DOHH2 (cell line): ENCODE measurements at regions not wholly inside any gene's neighbourhood (a gene's known extent, or its start where the extent isn't known, plus 50 kb on each side); places are given as distances from the start of the nearest gene placed in this dataset.

Experiments used
- H3F3A ChIP-seq: fragments of 200-600 bp; sonication (generic), shearing (Covaris generic); 2 replicates; pipeline ENCODE4 v1.6.0; 2016; ENCODE audit warnings: antibody characterized with exemption, mild to moderate bottlenecking; ENCODE audit not compliant: control insufficient read depth, insufficient read depth
- H3K27ac ChIP-seq: fragments of 200-600 bp; sonication (generic); 2 replicates; pipeline ENCODE4 v1.5.1; 2014; ENCODE audit warnings: low read depth, mild to moderate bottlenecking, low read length, moderate library complexity
- H3K27me3 ChIP-seq: fragments of 200-600 bp; sonication (generic); 2 replicates; pipeline ENCODE4 v1.6.1; 2014; ENCODE audit warnings: mild to moderate bottlenecking, low read length, mixed read lengths; ENCODE audit not compliant: control insufficient read depth
- H3K36me3 ChIP-seq: fragments of 200-600 bp; sonication (generic); 2 replicates; pipeline ENCODE4 v1.6.1; 2014; ENCODE audit warnings: mild to moderate bottlenecking, low read length, moderate library complexity, mixed read lengths; ENCODE audit not compliant: control insufficient read depth
- H3K4me1 ChIP-seq: fragments of 200-600 bp; sonication (generic); 2 replicates; pipeline ENCODE4 v1.6.1; 2014; ENCODE audit warnings: mild to moderate bottlenecking, low read length, mixed read lengths; ENCODE audit not compliant: control insufficient read depth
- H3K4me2 ChIP-seq: fragments of 200-600 bp; sonication (generic); 2 replicates; pipeline ENCODE4 v1.6.0; 2014; ENCODE audit warnings: mild to moderate bottlenecking, low read length, moderate library complexity
- H3K4me3 ChIP-seq: fragments of 200-600 bp; sonication (generic); 2 replicates; pipeline ENCODE4 v1.5.1; 2014; ENCODE audit warnings: mild to moderate bottlenecking, low read length, mixed read lengths
- H3K79me2 ChIP-seq: fragments of 200-600 bp; sonication (generic); 2 replicates; pipeline ENCODE4 v1.6.1; 2014; ENCODE audit warnings: mild to moderate bottlenecking, low read length, mixed read lengths; ENCODE audit not compliant: control insufficient read depth
- H3K9me2 ChIP-seq: fragments of 200-600 bp; sonication (generic); replicated peaks from 2 replicates; pipeline ENCODE4 v1.6.1; 2014; ENCODE audit warnings: mild to moderate bottlenecking, low read length, mixed read lengths; ENCODE audit not compliant: control insufficient read depth
- H3K9me3 ChIP-seq: fragments of 200-600 bp; sonication (generic); 2 replicates; pipeline ENCODE4 v1.6.1; 2014; ENCODE audit warnings: antibody characterized with exemption, low read length, mixed read lengths; ENCODE audit not compliant: control insufficient read depth, insufficient read depth
- H4K20me1 ChIP-seq: fragments of 200-600 bp; sonication (generic); 2 replicates; pipeline ENCODE4 v1.6.0; 2014; ENCODE audit warnings: low read depth, mild to moderate bottlenecking, antibody characterized with exemption, low read length, moderate library complexity; ENCODE audit not compliant: control insufficient read depth, insufficient read depth
- EZH2phosphoT487 ChIP-seq: fragments of 200-600 bp; sonication (generic); IDR thresholded peaks from 2 replicates; pipeline ENCODE4 v1.6.1; 2017; ENCODE audit warnings: borderline replicate concordance, mild to moderate bottlenecking, antibody characterized with exemption, low read length, moderate library complexity, mixed read lengths
- TF ChIP-seq, protein P1 (sequence below): fragments of 200-600 bp; sonication (generic); IDR thresholded peaks from one replicate; pipeline ENCODE4 v1.5.1; 2014; ENCODE audit warnings: antibody characterized with exemption, mild to moderate bottlenecking, low read depth, low read length; ENCODE audit not compliant: poor library complexity, severe bottlenecking

DNA sequence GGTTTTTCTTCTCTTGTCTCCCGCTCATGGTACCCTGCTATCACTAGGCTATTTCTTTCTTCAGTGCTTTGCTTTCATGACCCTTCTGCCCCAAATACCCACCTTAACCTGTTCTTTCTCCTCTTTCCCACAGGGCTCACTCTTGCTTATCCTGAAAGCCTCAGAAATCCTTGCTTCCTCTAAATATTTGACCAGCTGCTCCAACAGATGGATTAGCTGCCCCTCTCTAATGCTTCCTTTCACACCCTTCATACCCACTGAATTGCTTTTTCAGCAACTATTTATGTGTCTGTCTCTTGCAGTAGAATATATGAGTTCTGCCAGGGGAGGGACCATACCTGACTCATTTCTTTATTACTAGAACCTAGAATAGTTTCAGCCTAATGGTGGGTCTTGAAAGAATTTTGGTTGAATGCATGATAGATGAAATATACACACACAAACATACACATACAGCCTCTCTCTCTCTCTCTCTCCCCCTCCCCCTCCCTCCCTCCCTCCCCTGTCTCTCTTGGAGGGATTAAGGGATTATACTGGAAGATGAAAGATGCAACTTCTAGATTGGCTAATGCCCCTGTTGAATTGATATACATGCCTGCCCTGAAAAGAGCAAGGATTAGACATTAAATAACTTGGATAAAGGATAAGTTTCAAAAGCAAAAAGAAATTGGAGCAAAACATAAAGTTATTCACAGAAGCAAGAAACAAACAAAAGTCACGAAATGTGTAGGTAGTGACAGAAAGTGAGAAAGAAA lies 95.0 kb upstream of the GADL1 start:
- Histone ChIP-seq H3K9me3 (no peaks in the 10 kb centered on the region), H3K4me3 (no peak overlapping the region), H3F3A (no peaks in the 10 kb centered on the region), H3K79me2 (no peaks in the 10 kb centered on the region), H3K36me3 (no peaks in the 10 kb centered on the region), H3K4me2 (no peak overlapping the region), H3K4me1 (no peaks in the 10 kb centered on the region), H3K27ac (no peak overlapping the region), H3K9me2 (no peaks in the 10 kb centered on the region), H4K20me1 (no peaks in the 10 kb centered on the region), H3K27me3 (peaks cover 2% of the 10 kb centered on the region)
- no peak for TF ChIP-seq EZH2phosphoT487
- TF ChIP-seq, protein P1, sequence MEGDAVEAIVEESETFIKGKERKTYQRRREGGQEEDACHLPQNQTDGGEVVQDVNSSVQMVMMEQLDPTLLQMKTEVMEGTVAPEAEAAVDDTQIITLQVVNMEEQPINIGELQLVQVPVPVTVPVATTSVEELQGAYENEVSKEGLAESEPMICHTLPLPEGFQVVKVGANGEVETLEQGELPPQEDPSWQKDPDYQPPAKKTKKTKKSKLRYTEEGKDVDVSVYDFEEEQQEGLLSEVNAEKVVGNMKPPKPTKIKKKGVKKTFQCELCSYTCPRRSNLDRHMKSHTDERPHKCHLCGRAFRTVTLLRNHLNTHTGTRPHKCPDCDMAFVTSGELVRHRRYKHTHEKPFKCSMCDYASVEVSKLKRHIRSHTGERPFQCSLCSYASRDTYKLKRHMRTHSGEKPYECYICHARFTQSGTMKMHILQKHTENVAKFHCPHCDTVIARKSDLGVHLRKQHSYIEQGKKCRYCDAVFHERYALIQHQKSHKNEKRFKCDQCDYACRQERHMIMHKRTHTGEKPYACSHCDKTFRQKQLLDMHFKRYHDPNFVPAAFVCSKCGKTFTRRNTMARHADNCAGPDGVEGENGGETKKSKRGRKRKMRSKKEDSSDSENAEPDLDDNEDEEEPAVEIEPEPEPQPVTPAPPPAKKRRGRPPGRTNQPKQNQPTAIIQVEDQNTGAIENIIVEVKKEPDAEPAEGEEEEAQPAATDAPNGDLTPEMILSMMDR, result no peak

DNA sequence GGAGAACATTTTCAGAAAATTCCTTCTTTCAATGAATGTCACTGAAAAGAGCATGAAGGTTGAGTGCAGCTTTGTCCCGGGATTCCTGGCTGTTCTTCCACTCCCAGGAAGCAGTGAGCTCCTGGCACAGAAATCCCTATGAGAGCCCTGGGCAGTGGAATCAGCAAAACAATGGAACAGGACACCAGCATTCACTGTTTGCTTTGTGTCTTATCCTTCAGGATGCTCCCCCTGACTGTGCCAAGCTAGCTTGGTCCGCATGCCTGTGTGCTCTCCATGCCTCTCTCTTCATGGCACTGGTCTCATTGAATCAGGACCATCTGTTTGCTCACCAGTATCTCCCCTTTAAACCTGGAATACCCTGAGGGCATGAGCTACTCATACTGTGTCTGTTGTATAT lies 102.0 kb upstream of the GADL1 start:
- H3F3A ChIP-seq, result no peaks in the 10 kb centered on the region
- no peaks in the 10 kb centered on the region for H3K36me3 ChIP-seq
- TF ChIP-seq, protein P1, result no peak
- H3K9me2 ChIP-seq, result no peaks in the 10 kb centered on the region
- no peaks in the 10 kb centered on the region for H3K9me3 ChIP-seq
- H3K4me3 ChIP-seq, result no peak overlapping the region
- no peaks in the 10 kb centered on the region for H3K27me3 ChIP-seq
- no peaks in the 10 kb centered on the region for H3K4me1 ChIP-seq
- H3K27ac ChIP-seq, result no peak overlapping the region
- no peak overlapping the region for H3K4me2 ChIP-seq
- H3K79me2 ChIP-seq, result no peaks in the 10 kb centered on the region
- no peaks in the 10 kb centered on the region for H4K20me1 ChIP-seq

DNA sequence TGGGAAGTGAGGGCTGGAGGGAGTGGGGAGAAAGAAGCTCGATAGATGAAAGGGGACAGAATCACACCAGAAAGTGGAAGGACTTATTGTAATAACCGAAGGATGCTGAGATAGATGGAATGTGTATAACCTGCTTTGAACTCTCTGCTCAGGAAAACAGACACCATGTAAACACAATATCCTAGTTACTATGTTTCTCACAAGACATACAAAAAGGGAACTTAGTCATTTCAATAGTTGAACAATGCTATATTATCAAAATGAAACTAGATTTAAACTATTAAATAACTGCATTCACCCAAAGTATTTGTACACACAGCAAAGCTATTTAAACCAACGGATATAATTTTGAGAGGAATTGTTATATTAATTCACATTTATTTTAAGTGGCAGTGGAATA lies 108.3 kb upstream of the GADL1 start:
- H3K9me2 ChIP-seq, result no peaks in the 10 kb centered on the region
- H3K27ac ChIP-seq, result no peak overlapping the region
- no peaks in the 10 kb centered on the region for H3K9me3 ChIP-seq
- no peaks in the 10 kb centered on the region for H3K36me3 ChIP-seq
- H4K20me1 ChIP-seq, result no peaks in the 10 kb centered on the region
- no peaks in the 10 kb centered on the region for H3F3A ChIP-seq
- H3K27me3 ChIP-seq, result 0 out of 2 replicates have a peak, but pooled peaks cover 2% of the 10 kb centered on the region
- no peaks in the 10 kb centered on the region for H3K79me2 ChIP-seq
- no peak overlapping the region for H3K4me3 ChIP-seq
- TF ChIP-seq, protein P1, result no peak
- TF ChIP-seq EZH2phosphoT487, result no peak
- no peak overlapping the region for H3K4me2 ChIP-seq
- H3K4me1 ChIP-seq, result no peaks in the 10 kb centered on the region
